Thyroid gland (tissue), 4 donors: ENCODE measurements at regions not wholly inside any gene's neighbourhood (a gene's known extent, or its start where the extent isn't known, plus 50 kb on each side); places are given as distances from the start of the nearest gene placed in this dataset.

Experiments
- DNase-seq, 2 donors: peaks; one replicate each; pipeline ENCODE4 v3.0.0-alpha.2; 2019
- H3K27ac ChIP-seq, 3 donors: fragments of 200-600 bp; sonication (generic); 1 replicate in 2 of 3; 2 replicates in 1 of 3; pipeline ENCODE4 v1.5.1; 2016 to 2019; ENCODE audit warnings: mild to moderate bottlenecking in 1 of 3, moderate library complexity in 1 of 3
- H3K27me3 ChIP-seq: fragments of 200-600 bp; sonication (generic); one replicate; pipeline ENCODE4 v1.5.1; 2019
- H3K36me3 ChIP-seq, 2 donors: fragments of 200-600 bp; sonication (generic); one replicate each; pipeline ENCODE4 v1.5.1; 2016 to 2019
- H3K4me1 ChIP-seq, 2 donors: fragments of 200-600 bp; sonication (generic); one replicate each; pipeline ENCODE4 v1.5.1; 2017 to 2019
- H3K4me3 ChIP-seq, 3 donors: fragments of 200-600 bp; sonication (generic); replicated peaks in 1 of 3; 1 replicate in 2 of 3; 2 replicates in 1 of 3; pipeline ENCODE4 v1.5.1; 2016; ENCODE audit warnings: mild to moderate bottlenecking in 1 of 3
- H3K9me3 ChIP-seq: fragments of 200-600 bp; sonication (generic); one replicate; pipeline ENCODE4 v1.5.1; 2017
- POLR2A ChIP-seq, 2 donors: fragments of 450-650 bp; IDR thresholded peaks; one replicate each; pipeline ENCODE4 v1.6.1; 2017; ENCODE audit warnings: antibody characterized with exemption in 2 of 2, mild to moderate bottlenecking in 2 of 2, moderate library complexity in 1 of 2
- WGBS, 2 donors: methylation state at CpG; one replicate each; pipeline ENCODE4 v1.1.5; 2017; 5-methylcytosine and 5-hydroxymethylcytosine counted together
- intact Hi-C: fragments of 100-400 bp; cut with DNase I; formaldehyde crosslinking; loops from one replicate; pipeline ENCODE4 v1.15.1; 2023
- TF ChIP-seq, protein P1 (sequence below), 6 experiments: fragments of 200-600 bp in 3 of 6; fragments of 450-650 bp in 3 of 6; sonication (generic) in 3 of 6; IDR thresholded peaks; one replicate each; pipeline ENCODE4 v1.5.1; 2016 to 2019; ENCODE audit warnings: antibody characterized with exemption in 6 of 6, mild to moderate bottlenecking in 2 of 6, inconsistent platforms in 1 of 6, moderate library complexity in 1 of 6

DNA sequence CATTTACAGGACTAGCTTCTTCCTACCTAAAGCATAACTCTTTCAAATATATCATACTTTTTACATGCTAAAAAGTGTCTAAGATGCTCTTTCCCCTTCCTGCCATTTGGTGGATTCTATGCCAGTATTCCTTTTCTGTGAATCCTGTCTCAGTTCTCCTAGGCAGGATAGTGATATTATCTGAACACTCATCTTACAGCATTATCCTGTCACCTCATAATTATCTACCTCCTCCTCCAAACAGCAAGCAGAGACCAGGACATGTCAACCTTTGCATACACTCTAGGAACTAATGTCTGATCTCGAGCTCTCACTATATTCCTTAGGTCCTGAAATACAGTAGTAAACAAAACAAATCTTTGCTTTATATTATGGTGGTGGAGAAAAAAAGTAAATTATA, 275.5 kb downstream of the FAM181B start:
- H3K27ac ChIP-seq, result no peak overlapping the region
- no peaks in the 10 kb centered on the region for H3K36me3 ChIP-seq
- WGBS, 2 donors, result 61 to 84% methylated on average over 1 of the region's 1 CpG
- H3K4me1 ChIP-seq, result no peaks in the 10 kb centered on the region
- no peak overlapping the region for H3K4me3 ChIP-seq
- no peaks in the 10 kb centered on the region for H3K27me3 ChIP-seq
- DNase-seq, result no peak
- TF ChIP-seq, protein P1, sequence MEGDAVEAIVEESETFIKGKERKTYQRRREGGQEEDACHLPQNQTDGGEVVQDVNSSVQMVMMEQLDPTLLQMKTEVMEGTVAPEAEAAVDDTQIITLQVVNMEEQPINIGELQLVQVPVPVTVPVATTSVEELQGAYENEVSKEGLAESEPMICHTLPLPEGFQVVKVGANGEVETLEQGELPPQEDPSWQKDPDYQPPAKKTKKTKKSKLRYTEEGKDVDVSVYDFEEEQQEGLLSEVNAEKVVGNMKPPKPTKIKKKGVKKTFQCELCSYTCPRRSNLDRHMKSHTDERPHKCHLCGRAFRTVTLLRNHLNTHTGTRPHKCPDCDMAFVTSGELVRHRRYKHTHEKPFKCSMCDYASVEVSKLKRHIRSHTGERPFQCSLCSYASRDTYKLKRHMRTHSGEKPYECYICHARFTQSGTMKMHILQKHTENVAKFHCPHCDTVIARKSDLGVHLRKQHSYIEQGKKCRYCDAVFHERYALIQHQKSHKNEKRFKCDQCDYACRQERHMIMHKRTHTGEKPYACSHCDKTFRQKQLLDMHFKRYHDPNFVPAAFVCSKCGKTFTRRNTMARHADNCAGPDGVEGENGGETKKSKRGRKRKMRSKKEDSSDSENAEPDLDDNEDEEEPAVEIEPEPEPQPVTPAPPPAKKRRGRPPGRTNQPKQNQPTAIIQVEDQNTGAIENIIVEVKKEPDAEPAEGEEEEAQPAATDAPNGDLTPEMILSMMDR (IDR thresholded peaks at IDR 0.05), result no peak
- no peak for TF ChIP-seq POLR2A (IDR thresholded peaks at IDR 0.05)
- intact Hi-C loops, result no loop called here
- H3K9me3 ChIP-seq, result no peaks in the 10 kb centered on the region

DNA sequence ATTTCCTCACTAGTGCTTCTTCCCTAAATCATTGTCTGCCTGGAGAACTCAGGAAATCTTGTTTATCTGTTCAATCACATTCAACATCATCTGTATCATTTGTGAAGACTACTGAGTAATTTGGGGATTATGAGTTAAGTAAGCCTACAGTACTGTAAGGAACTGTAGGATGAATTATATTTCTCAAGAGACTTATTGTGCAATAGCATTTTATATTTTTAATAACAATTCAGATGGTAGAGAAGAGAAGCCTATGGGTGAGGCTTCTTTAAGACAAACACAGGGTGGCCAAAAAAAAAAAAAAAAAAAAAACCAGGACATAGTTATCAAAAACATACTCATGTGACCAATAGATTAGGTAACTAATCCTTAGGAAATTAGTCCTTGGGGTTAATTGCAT, 282.7 kb downstream of the FAM181B start:
- H3K4me1 ChIP-seq, result no peaks in the 10 kb centered on the region
- no peaks in the 10 kb centered on the region for H3K36me3 ChIP-seq
- TF ChIP-seq POLR2A (IDR thresholded peaks at IDR 0.05), result no peak
- TF ChIP-seq, protein P1 (IDR thresholded peaks at IDR 0.05), result no peak
- H3K4me3 ChIP-seq, result no peak overlapping the region
- no peaks in the 10 kb centered on the region for H3K9me3 ChIP-seq
- no peak overlapping the region for H3K27ac ChIP-seq
- intact Hi-C loops, result no loop called here
- H3K27me3 ChIP-seq, result no peaks in the 10 kb centered on the region
- DNase-seq, result no peak

DNA sequence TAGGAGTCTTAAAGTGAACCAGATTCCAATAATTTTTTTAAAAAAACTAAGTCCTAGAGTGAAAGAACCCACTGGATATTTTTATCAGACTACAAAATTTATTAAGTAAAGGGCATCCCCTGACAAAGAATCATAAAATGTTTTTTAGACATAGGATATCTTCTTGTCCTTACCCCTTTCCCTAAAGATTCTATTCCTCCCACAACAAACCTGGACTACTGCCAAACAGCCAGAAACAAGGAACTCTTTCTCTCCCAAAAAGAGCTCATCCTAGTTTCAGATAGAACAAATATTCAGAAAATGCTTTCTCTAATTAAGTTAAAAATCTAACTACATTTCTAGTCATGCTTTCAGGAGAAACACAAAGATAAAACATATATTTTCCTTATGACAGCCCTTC, 327.1 kb downstream of the FAM181B start:
- H3K4me1 ChIP-seq, result no peaks in the 10 kb centered on the region
- no peaks in the 10 kb centered on the region for H3K9me3 ChIP-seq
- DNase-seq, result no peak
- no peak overlapping the region for H3K27ac ChIP-seq
- no peaks in the 10 kb centered on the region for H3K27me3 ChIP-seq
- no peak for TF ChIP-seq POLR2A (IDR thresholded peaks at IDR 0.05)
- TF ChIP-seq, protein P1 (IDR thresholded peaks at IDR 0.05), result no peak
- no peaks in the 10 kb centered on the region for H3K36me3 ChIP-seq
- no peak overlapping the region for H3K4me3 ChIP-seq
- intact Hi-C loops, result no loop called here

DNA sequence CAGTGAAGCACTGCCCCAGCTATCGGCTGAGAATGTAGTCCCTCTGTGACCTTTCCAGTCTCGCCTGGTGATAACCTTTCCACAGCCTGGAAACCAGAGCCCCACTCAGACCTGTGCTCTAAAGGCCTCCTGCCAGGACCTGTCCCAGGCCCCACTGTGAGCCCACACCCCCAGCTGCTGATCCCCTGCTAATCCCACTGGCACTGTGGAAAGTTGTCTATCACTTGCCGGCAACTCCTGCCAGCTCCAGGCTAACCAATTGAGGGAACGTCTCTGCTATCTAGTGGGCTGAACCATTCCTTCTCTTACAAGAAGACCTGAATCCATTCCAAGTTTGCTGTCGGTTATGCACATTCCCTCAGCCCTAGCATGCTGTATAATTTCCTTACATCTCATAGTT, 328.2 kb downstream of the FAM181B start:
- H3K4me1 ChIP-seq, result no peaks in the 10 kb centered on the region
- H3K27ac ChIP-seq, result no peak overlapping the region
- H3K36me3 ChIP-seq, result no peaks in the 10 kb centered on the region
- no peak for DNase-seq
- WGBS, 2 donors, result 38 to 53% methylated on average over 5 of the region's 5 CpGs
- no peak overlapping the region for H3K4me3 ChIP-seq
- no peaks in the 10 kb centered on the region for H3K9me3 ChIP-seq
- intact Hi-C loops, result no loop called here
- TF ChIP-seq, protein P1 (IDR thresholded peaks at IDR 0.05), result no peak
- TF ChIP-seq POLR2A (IDR thresholded peaks at IDR 0.05), result no peak
- H3K27me3 ChIP-seq, result no peaks in the 10 kb centered on the region

DNA sequence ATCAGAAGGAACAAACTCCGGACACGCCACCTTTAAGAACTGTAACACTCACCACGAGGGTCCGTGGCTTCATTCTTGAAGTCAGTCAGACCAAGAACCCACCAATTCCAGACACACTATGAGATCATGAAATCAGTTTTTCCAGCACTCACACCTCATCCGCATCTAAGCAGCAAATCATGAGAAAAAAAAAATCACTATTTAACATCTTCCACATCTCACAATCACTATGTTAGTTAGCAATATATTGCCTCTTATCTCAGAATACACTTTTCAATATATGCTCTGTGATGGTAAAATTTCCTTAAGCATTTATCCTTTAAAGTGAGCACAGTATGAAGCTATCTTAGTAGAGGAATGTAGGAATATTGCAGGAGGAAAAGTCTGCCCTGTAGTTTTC, 328.7 kb downstream of the FAM181B start:
- TF ChIP-seq, protein P1 (IDR thresholded peaks at IDR 0.05), result no peak
- no peak for TF ChIP-seq POLR2A (IDR thresholded peaks at IDR 0.05)
- Histone ChIP-seq H3K27me3 (no peaks in the 10 kb centered on the region), H3K27ac (no peak overlapping the region), H3K4me1 (no peaks in the 10 kb centered on the region), H3K36me3 (no peaks in the 10 kb centered on the region), H3K4me3 (no peak overlapping the region), H3K9me3 (no peaks in the 10 kb centered on the region)
- intact Hi-C loops, result no loop called here
- WGBS, 2 donors, result 95% methylated on average over 5 of the region's 5 CpGs
- DNase-seq, result no peak
